ENCODE measurements at regions not wholly inside any gene's neighbourhood (a gene's known extent, or its start where the extent isn't known, plus 50 kb on each side); places are given as distances from the start of the nearest gene placed in this dataset.

GRCh38 chr6:156659822-156660198 is 117.4 kb upstream of the ARID1B start:
- dilution Hi-C loops (cut with HindIII; ENCODE audit: low sequenced_read_pairs, unreplicated experiment), result no loop called here
- Histone ChIP-seq H2BK5ac (ENCODE audit: low read depth, low read length, poor library complexity, severe bottlenecking) (no peak overlapping the region), H2AK9ac (replicated peaks; ENCODE audit: low read depth, low read length, poor library complexity) (no peak overlapping the region), H2BK15ac (ENCODE audit: low read depth, low read length) (no peak overlapping the region), H4K20me1 (ENCODE audit: insufficient read depth, low read length) (no peaks in the 10 kb centered on the region), H3K36me3 (ENCODE audit: control insufficient read depth, insufficient read depth, low read length) (no peaks in the 10 kb centered on the region), H4K5ac (ENCODE audit: low read depth, low read length) (no peak overlapping the region), H3K4me1 (ENCODE audit: control insufficient read depth, insufficient read depth, low read length) (peaks cover 7% of the 10 kb centered on the region), H3K4me2 (ENCODE audit: low read depth, low read length) (no peak overlapping the region), H3K9me3 (ENCODE audit: control insufficient read depth, insufficient read depth, low read length) (no peaks in the 10 kb centered on the region), H3K14ac (replicated peaks; ENCODE audit: low read depth, low read length) (no peak overlapping the region), H2AK5ac (ENCODE audit: low read depth, low read length) (no peak overlapping the region), H3K4me3 (ENCODE audit: insufficient read depth, low read depth, low read length) (no peak overlapping the region), H3K79me1 (ENCODE audit: low read depth in 1 of 2, low read length in 2 of 2) (no peaks in the 10 kb centered on the region), H3K9me1 (ENCODE audit: insufficient read depth, low read length) (peaks cover 3% of the 10 kb centered on the region; the same call in 1 of the 2 replicates), H3K18ac (ENCODE audit: low read depth, low read length) (no peak overlapping the region), H2BK120ac (ENCODE audit: low read depth, low read length) (no peak overlapping the region), H3K23ac (ENCODE audit: low read depth, low read length) (no peak overlapping the region), H2AFZ (replicated peaks; ENCODE audit: low read length, poor library complexity) (no peak overlapping the region), H3K4ac (ENCODE audit: low read depth, low read length) (no peak overlapping the region), H3K56ac (ENCODE audit: extremely low read depth, insufficient read depth, low read length) (no peak overlapping the region), H3K27me3 (ENCODE audit: control insufficient read depth, insufficient read depth, low read length) (peaks cover 2% of the 10 kb centered on the region), H3K9ac (ENCODE audit: low read depth, low read length) (no peak overlapping the region), H3K27ac (ENCODE audit: insufficient read depth, low read length) (no peak overlapping the region), H4K91ac (ENCODE audit: insufficient read depth, low read depth, low read length) (no peak overlapping the region), H4K8ac (ENCODE audit: low read depth in 2 of 2, low read length in 2 of 2) (no peak overlapping the region), H2BK20ac (ENCODE audit: low read depth, low read length) (no peak overlapping the region)
- DNase-seq (no peak), ATAC-seq (ENCODE audit: low read depth) (no peak)
- POLR2A ChIA-PET (ENCODE audit: unreplicated experiment), result interaction anchor here (0.7 kb wide), 1 partner anchor 371 kb away, joined by 14 read pairs; no protein-coding TSS in a partner anchor
- TF ChIP-seq ELK1 (IDR thresholded peaks at IDR 0.05; ENCODE audit: borderline replicate concordance, low read depth, low read length) (no peak), MAZ (IDR thresholded peaks at IDR 0.05; ENCODE audit: borderline replicate concordance, low read depth, low read length) (no peak), CEBPB (IDR thresholded peaks at IDR 0.05; ENCODE audit: low read depth, low read length) (no peak), RAD21 (IDR thresholded peaks at IDR 0.05; ENCODE audit: low read length) (no peak), RFX5 (IDR thresholded peaks at IDR 0.05; ENCODE audit: low read depth, low read length) (no peak), POLR2A (IDR thresholded peaks at IDR 0.05; ENCODE audit: low read depth, low read length) (no peak), SMC3 (IDR thresholded peaks at IDR 0.05; ENCODE audit: low read depth, low read length) (no peak), FOS (IDR thresholded peaks at IDR 0.05; ENCODE audit: low read depth, low read length) (no peak), BHLHE40 (IDR thresholded peaks at IDR 0.05; ENCODE audit: low read depth, low read length) (no peak), CHD1 (IDR thresholded peaks at IDR 0.05; ENCODE audit: low read depth, low read length) (no peak), MAFK (IDR thresholded peaks at IDR 0.05; ENCODE audit: low read depth, low read length) (no peak), NFE2L2 (IDR thresholded peaks at IDR 0.05; ENCODE audit: low read depth, low read length) (no peak), MXI1 (IDR thresholded peaks at IDR 0.05; ENCODE audit: borderline replicate concordance, low read depth, low read length) (no peak), RCOR1 (IDR thresholded peaks at IDR 0.05; ENCODE audit: insufficient replicate concordance, low read length) (no peak)
- TF ChIP-seq, protein P1, sequence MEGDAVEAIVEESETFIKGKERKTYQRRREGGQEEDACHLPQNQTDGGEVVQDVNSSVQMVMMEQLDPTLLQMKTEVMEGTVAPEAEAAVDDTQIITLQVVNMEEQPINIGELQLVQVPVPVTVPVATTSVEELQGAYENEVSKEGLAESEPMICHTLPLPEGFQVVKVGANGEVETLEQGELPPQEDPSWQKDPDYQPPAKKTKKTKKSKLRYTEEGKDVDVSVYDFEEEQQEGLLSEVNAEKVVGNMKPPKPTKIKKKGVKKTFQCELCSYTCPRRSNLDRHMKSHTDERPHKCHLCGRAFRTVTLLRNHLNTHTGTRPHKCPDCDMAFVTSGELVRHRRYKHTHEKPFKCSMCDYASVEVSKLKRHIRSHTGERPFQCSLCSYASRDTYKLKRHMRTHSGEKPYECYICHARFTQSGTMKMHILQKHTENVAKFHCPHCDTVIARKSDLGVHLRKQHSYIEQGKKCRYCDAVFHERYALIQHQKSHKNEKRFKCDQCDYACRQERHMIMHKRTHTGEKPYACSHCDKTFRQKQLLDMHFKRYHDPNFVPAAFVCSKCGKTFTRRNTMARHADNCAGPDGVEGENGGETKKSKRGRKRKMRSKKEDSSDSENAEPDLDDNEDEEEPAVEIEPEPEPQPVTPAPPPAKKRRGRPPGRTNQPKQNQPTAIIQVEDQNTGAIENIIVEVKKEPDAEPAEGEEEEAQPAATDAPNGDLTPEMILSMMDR (conservative IDR thresholded peaks at IDR 0.05; ENCODE audit: low read depth, low read length), result no peak
- TF ChIP-seq, protein P2, sequence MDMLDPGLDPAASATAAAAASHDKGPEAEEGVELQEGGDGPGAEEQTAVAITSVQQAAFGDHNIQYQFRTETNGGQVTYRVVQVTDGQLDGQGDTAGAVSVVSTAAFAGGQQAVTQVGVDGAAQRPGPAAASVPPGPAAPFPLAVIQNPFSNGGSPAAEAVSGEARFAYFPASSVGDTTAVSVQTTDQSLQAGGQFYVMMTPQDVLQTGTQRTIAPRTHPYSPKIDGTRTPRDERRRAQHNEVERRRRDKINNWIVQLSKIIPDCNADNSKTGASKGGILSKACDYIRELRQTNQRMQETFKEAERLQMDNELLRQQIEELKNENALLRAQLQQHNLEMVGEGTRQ (IDR thresholded peaks at IDR 0.05; ENCODE audit: low read depth, low read length), result no peak
- no CpG with 5 or more reads among the region's 2 CpGs for whole genome bisulfite sequencing, 2 experiments (ENCODE audit: extremely low coverage in 2 of 2, insufficient read length in 1 of 2)
- CTCF ChIA-PET, result no interaction called here
- intact Hi-C loops (cut with micrococcal nuclease), result no loop called here
- in situ Hi-C loops (cut with MboI; ENCODE audit: low sequenced_read_pairs), result no loop called here
- BruUV-seq (replicated peaks), result no TSS peak
